Hepatocyte (in vitro differentiated cells): ENCODE measurements at regions not wholly inside any gene's neighbourhood (a gene's known extent, or its start where the extent isn't known, plus 50 kb on each side); places are given as distances from the start of the nearest gene placed in this dataset.

Experiments
- DNase-seq: peaks from one replicate; pipeline ENCODE4 v3.0.0-alpha.2; 2016; ENCODE audit warnings: low spot score
- H2AFZ ChIP-seq: fragments of 200-600 bp; sonication (generic); 2 replicates; pipeline ENCODE4 v1.6.0; 2016; ENCODE audit warnings: antibody characterized with exemption, mild to moderate bottlenecking
- H3K27ac ChIP-seq: fragments of 200-600 bp; sonication (generic); 2 replicates; pipeline ENCODE4 v1.5.1; 2016; ENCODE audit warnings: mild to moderate bottlenecking
- H3K27me3 ChIP-seq: fragments of 200-600 bp; sonication (generic); 2 replicates; pipeline ENCODE4 v1.6.1; 2016
- H3K36me3 ChIP-seq: fragments of 200-600 bp; sonication (generic); replicated peaks from 2 replicates; pipeline ENCODE4 v1.5.1; 2016; ENCODE audit warnings: low read depth; ENCODE audit not compliant: insufficient read depth
- H3K4me1 ChIP-seq: fragments of 200-600 bp; sonication (generic); 2 replicates; pipeline ENCODE4 v1.5.1; 2016; ENCODE audit warnings: mild to moderate bottlenecking, moderate library complexity; ENCODE audit not compliant: insufficient read depth
- H3K4me2 ChIP-seq: fragments of 200-600 bp; sonication (generic); 2 replicates; pipeline ENCODE4 v1.6.0; 2016
- H3K4me3 ChIP-seq: fragments of 200-600 bp; sonication (generic); 2 replicates; pipeline ENCODE4 v1.5.1; 2016; ENCODE audit warnings: mild to moderate bottlenecking
- H3K79me2 ChIP-seq: fragments of 200-600 bp; sonication (generic); 2 replicates; pipeline ENCODE4 v1.6.0; 2017; ENCODE audit warnings: mild to moderate bottlenecking
- H3K9me2 ChIP-seq: fragments of 200-600 bp; sonication (generic); replicated peaks from 2 replicates; pipeline ENCODE4 v1.6.0; 2017; ENCODE audit warnings: mild to moderate bottlenecking; ENCODE audit not compliant: insufficient read depth
- H3K9me3 ChIP-seq: fragments of 200-600 bp; sonication (generic); 2 replicates; pipeline ENCODE4 v1.5.1; 2016; ENCODE audit warnings: low read depth, mild to moderate bottlenecking
- H4K20me1 ChIP-seq: fragments of 200-600 bp; sonication (generic); 2 replicates; pipeline ENCODE4 v1.6.0; 2016; ENCODE audit warnings: mild to moderate bottlenecking; ENCODE audit not compliant: insufficient read depth, poor library complexity, severe bottlenecking
- EZH2 ChIP-seq: fragments of 200-600 bp; sonication (generic); IDR thresholded peaks from 2 replicates; pipeline ENCODE4 v1.6.1; 2016; ENCODE audit warnings: antibody characterized with exemption, mild to moderate bottlenecking, borderline replicate concordance
- EZH2phosphoT487 ChIP-seq: fragments of 200-600 bp; sonication (generic); IDR thresholded peaks from one replicate; pipeline ENCODE4 v1.6.1; 2018; ENCODE audit warnings: antibody characterized with exemption, mild to moderate bottlenecking, low read depth, moderate library complexity; ENCODE audit not compliant: unreplicated experiment, severe bottlenecking
- WGBS: methylation state at CpG from one replicate; pipeline ENCODE4 v1.1.6; 2016; ENCODE audit warnings: low lambda C conversion rate; ENCODE audit errors: missing lambda C conversion rate; 5-methylcytosine and 5-hydroxymethylcytosine counted together
- TF ChIP-seq, protein P1 (sequence below): fragments of 200-600 bp; sonication (generic); IDR thresholded peaks from 2 replicates; pipeline ENCODE4 v1.5.1; 2016; ENCODE audit warnings: antibody characterized with exemption, mild to moderate bottlenecking; ENCODE audit not compliant: poor library complexity

DNA sequence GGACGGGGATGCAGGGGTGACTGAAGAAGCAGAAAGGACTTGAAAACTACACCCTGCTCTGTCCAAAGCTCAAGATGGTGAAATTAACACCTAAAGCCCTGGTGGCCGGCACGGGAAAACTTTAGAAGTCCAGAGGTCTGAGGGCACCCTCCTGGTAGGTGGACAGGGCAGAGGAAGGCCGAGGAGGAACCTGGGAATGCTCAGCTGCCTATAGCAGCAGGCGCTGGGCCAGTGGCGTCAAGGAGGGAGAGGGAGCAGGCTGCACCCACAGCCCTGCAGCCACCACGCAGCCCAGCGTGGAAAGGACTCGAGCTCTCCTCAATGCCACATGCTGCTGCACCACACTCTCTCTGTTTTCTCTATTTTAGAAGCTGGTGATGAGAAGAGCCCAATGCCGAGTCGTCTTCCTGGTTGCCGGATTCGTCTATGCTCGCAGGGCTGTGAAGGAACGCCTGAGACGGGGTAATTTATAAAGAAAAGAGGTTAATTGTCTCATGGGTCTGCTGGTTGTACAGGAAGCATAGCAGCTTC is 248.3 kb upstream of the AFDN start:
- Histone ChIP-seq H3K4me3 (no peak overlapping the region), H3K27ac (no peak overlapping the region), H4K20me1 (no peaks in the 10 kb centered on the region), H2AFZ (no peak overlapping the region), H3K27me3 (no peaks in the 10 kb centered on the region), H3K9me2 (no peaks in the 10 kb centered on the region), H3K4me2 (no peak overlapping the region), H3K79me2 (no peaks in the 10 kb centered on the region), H3K9me3 (no peaks in the 10 kb centered on the region), H3K36me3 (no peaks in the 10 kb centered on the region), H3K4me1 (no peaks in the 10 kb centered on the region)
- WGBS, result 95% methylated on average over 16 of the region's 16 CpGs
- TF ChIP-seq, protein P1, sequence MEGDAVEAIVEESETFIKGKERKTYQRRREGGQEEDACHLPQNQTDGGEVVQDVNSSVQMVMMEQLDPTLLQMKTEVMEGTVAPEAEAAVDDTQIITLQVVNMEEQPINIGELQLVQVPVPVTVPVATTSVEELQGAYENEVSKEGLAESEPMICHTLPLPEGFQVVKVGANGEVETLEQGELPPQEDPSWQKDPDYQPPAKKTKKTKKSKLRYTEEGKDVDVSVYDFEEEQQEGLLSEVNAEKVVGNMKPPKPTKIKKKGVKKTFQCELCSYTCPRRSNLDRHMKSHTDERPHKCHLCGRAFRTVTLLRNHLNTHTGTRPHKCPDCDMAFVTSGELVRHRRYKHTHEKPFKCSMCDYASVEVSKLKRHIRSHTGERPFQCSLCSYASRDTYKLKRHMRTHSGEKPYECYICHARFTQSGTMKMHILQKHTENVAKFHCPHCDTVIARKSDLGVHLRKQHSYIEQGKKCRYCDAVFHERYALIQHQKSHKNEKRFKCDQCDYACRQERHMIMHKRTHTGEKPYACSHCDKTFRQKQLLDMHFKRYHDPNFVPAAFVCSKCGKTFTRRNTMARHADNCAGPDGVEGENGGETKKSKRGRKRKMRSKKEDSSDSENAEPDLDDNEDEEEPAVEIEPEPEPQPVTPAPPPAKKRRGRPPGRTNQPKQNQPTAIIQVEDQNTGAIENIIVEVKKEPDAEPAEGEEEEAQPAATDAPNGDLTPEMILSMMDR, result no peak
- TF ChIP-seq EZH2phosphoT487 (no peak), EZH2 (no peak)
- DNase-seq, result no peak

DNA sequence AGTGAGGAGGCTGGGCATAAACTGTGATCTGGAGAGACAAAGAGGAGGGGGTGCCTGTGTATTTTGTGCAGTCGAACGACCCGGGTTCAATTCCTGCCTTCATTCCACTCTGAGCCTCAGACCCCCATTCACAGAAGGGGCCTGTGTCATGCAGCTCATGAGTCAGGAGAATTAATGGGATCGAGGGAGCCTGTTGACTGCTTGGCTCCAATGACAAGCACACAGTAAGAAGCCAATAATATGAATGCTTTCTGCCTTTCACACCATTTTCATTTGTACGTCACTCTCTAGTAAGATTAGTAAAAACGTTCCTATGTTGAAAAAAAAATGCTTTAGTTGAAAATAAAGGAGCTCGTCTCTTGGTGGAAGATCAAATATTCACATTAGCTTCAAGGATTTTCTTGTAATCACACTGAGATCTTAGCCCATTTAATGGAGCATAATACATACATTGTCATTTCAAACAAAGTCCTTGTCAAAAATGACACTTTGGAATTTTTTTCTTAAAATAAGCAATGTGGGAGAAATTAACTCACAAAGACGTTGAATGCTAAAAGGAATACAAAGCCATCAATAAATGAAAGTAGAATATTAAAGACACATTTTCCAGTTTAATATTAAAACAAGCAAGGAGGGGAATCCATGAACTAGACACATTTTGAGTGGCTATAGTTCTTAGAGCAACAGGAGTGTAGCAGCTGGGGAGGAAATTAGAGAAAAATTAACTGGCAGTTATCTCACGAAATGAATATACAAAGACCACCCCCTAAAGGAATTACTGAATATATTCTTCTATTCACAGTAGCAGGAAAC is 246.7 kb upstream of the AFDN start:
- Histone ChIP-seq H3K9me2 (no peaks in the 10 kb centered on the region), H3K4me2 (no peak overlapping the region), H4K20me1 (no peaks in the 10 kb centered on the region), H3K27me3 (no peaks in the 10 kb centered on the region), H2AFZ (no peak overlapping the region), H3K9me3 (no peaks in the 10 kb centered on the region), H3K27ac (peak overlapping the region; percentile 22), H3K4me1 (no peaks in the 10 kb centered on the region), H3K36me3 (no peaks in the 10 kb centered on the region), H3K4me3 (no peak overlapping the region), H3K79me2 (no peaks in the 10 kb centered on the region)
- DNase-seq, result no peak
- TF ChIP-seq EZH2phosphoT487, result no peak
- TF ChIP-seq EZH2, result no peak
- TF ChIP-seq, protein P1, result no peak
- 80% methylated on average over 9 of the region's 9 CpGs for WGBS

DNA sequence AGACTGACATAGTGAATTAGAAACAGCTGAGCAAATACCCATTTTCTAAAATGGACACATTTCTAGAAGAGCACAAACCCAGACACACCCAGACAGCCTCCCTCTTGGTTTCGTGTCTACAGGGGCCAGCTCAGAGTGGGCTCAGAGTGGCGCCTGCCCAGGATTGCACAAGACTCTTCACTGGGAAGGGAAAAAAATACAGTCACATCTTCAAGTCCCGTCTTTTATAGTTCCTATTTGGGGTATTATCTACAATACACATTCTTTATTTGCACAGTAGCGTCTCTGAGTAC is 246.1 kb upstream of the AFDN start:
- Histone ChIP-seq H2AFZ (no peak overlapping the region), H3K27ac (peak overlapping the region; percentile 22), H3K36me3 (no peaks in the 10 kb centered on the region), H3K79me2 (no peaks in the 10 kb centered on the region), H3K4me1 (no peaks in the 10 kb centered on the region), H3K27me3 (no peaks in the 10 kb centered on the region), H3K4me2 (no peak overlapping the region), H3K9me3 (no peaks in the 10 kb centered on the region), H3K9me2 (no peaks in the 10 kb centered on the region), H4K20me1 (no peaks in the 10 kb centered on the region), H3K4me3 (no peak overlapping the region)
- 54% methylated on average over 4 of the region's 4 CpGs for WGBS
- no peak for TF ChIP-seq EZH2
- TF ChIP-seq, protein P1, result no peak
- TF ChIP-seq EZH2phosphoT487, result no peak
- no peak for DNase-seq
